Osteocyte (in vitro differentiated cells): ENCODE measurements at regions not wholly inside any gene's neighbourhood (a gene's known extent, or its start where the extent isn't known, plus 50 kb on each side); places are given as distances from the start of the nearest gene placed in this dataset.
"Not testable (repeated sequence)": the region's sequence is repeated elsewhere in the genome, so short reads cannot be mapped to it uniquely, and the experiment has no call there.

Experiments
- DNase-seq: peaks from one replicate; pipeline ENCODE4 v3.0.0; 2021; ENCODE audit warnings: mixed read lengths; ENCODE audit not compliant: unreplicated experiment; ENCODE audit errors: extremely low spot score
- H3K27ac Mint-ChIP-seq: one replicate; pipeline ENCODE4 v1.8.0; 2021; ENCODE audit warnings: mild to moderate bottlenecking, mixed read lengths; ENCODE audit not compliant: unreplicated experiment
- H3K27me3 Mint-ChIP-seq: one replicate; pipeline ENCODE4 v1.8.0; 2021; ENCODE audit warnings: mixed read lengths; ENCODE audit not compliant: unreplicated experiment
- H3K36me3 Mint-ChIP-seq: one replicate; pipeline ENCODE4 v1.8.0; 2021; ENCODE audit warnings: mixed read lengths; ENCODE audit not compliant: unreplicated experiment
- H3K4me1 Mint-ChIP-seq: one replicate; pipeline ENCODE4 v1.8.0; 2021; ENCODE audit warnings: mixed read lengths; ENCODE audit not compliant: unreplicated experiment
- H3K4me3 Mint-ChIP-seq: one replicate; pipeline ENCODE4 v1.8.0; 2021; ENCODE audit warnings: mild to moderate bottlenecking, moderate library complexity, mixed read lengths; ENCODE audit not compliant: unreplicated experiment
- H3K9me3 Mint-ChIP-seq: one replicate; pipeline ENCODE4 v1.8.0; 2021; ENCODE audit warnings: mixed read lengths; ENCODE audit not compliant: unreplicated experiment
- TF ChIP-seq, protein P1 (sequence below): fragments of 200-600 bp; sonication (generic); IDR thresholded peaks from 2 replicates; pipeline ENCODE4 v1.5.0; 2021; ENCODE audit warnings: antibody characterized with exemption, mild to moderate bottlenecking, moderate library complexity

GRCh38 chr6:85078058-85078457 lies 313.7 kb upstream of the TBX18 start:
- Mint-ChIP-seq H3K36me3 (no peaks in the 10 kb centered on the region), H3K4me1 (peaks cover 1% of the 10 kb centered on the region), H3K4me3 (no peak overlapping the region), H3K27ac (no peak overlapping the region), H3K9me3 (no peaks in the 10 kb centered on the region), H3K27me3 (peaks cover 18% of the 10 kb centered on the region)
- DNase-seq = no peak
- TF ChIP-seq, protein P1, sequence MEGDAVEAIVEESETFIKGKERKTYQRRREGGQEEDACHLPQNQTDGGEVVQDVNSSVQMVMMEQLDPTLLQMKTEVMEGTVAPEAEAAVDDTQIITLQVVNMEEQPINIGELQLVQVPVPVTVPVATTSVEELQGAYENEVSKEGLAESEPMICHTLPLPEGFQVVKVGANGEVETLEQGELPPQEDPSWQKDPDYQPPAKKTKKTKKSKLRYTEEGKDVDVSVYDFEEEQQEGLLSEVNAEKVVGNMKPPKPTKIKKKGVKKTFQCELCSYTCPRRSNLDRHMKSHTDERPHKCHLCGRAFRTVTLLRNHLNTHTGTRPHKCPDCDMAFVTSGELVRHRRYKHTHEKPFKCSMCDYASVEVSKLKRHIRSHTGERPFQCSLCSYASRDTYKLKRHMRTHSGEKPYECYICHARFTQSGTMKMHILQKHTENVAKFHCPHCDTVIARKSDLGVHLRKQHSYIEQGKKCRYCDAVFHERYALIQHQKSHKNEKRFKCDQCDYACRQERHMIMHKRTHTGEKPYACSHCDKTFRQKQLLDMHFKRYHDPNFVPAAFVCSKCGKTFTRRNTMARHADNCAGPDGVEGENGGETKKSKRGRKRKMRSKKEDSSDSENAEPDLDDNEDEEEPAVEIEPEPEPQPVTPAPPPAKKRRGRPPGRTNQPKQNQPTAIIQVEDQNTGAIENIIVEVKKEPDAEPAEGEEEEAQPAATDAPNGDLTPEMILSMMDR = no peak

GRCh38 chr6:85077098-85077497 lies 312.7 kb upstream of the TBX18 start:
- H3K27me3 Mint-ChIP-seq = peaks cover 18% of the 10 kb centered on the region
- no peaks in the 10 kb centered on the region for H3K36me3 Mint-ChIP-seq
- TF ChIP-seq, protein P1 = no peak
- no peaks in the 10 kb centered on the region for H3K9me3 Mint-ChIP-seq
- no peak overlapping the region for H3K4me3 Mint-ChIP-seq
- no peak overlapping the region for H3K27ac Mint-ChIP-seq
- peaks cover 1% of the 10 kb centered on the region for H3K4me1 Mint-ChIP-seq
- DNase-seq = no peak

GRCh38 chr6:85071845-85072244 lies 307.4 kb upstream of the TBX18 start:
- not testable (repeated sequence) for H3K27ac Mint-ChIP-seq, H3K27me3 Mint-ChIP-seq, H3K4me1 Mint-ChIP-seq, H3K9me3 Mint-ChIP-seq, H3K36me3 Mint-ChIP-seq, DNase-seq, H3K4me3 Mint-ChIP-seq

- DNase-seq = no peak
- Mint-ChIP-seq H3K36me3 (no peaks in the 10 kb centered on the region), H3K9me3 (no peaks in the 10 kb centered on the region), H3K4me1 (no peaks in the 10 kb centered on the region), H3K27me3 (peaks cover 2% of the 10 kb centered on the region), H3K27ac (no peak overlapping the region), H3K4me3 (no peak overlapping the region)
- TF ChIP-seq, protein P1 = no peak
Observed at GRCh38 chr6:85069577-85069976, 305.2 kb upstream of the TBX18 start.

DNA sequence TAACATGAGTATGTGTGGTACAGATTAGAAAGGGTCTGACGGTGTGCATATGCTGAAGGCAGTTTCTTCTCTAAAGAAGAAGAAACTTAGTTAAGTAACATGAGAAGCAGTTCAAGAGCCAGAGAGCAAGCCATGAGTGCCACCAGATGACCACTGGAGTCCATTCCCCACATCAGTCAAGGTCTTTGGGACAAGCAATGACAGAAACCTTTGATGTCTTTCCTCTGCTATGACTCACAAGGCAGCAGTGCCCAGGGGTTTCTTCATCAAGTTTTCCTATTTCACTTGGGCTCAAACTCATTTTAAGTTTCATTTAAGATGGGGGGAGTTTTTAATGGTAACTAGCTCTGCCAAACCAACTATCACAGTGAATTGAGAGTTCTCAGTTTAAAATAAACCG lies 303.8 kb upstream of the TBX18 start:
- Mint-ChIP-seq H3K4me3 (no peak overlapping the region), H3K27ac (no peak overlapping the region), H3K4me1 (no peaks in the 10 kb centered on the region), H3K27me3 (no peaks in the 10 kb centered on the region), H3K9me3 (no peaks in the 10 kb centered on the region), H3K36me3 (no peaks in the 10 kb centered on the region)
- TF ChIP-seq, protein P1 = no peak
- DNase-seq = no peak

- no peak overlapping the region for H3K4me3 Mint-ChIP-seq
- TF ChIP-seq, protein P1 = no peak
- DNase-seq = no peak
- H3K4me1 Mint-ChIP-seq = no peaks in the 10 kb centered on the region
- no peaks in the 10 kb centered on the region for H3K27me3 Mint-ChIP-seq
- no peaks in the 10 kb centered on the region for H3K36me3 Mint-ChIP-seq
- H3K27ac Mint-ChIP-seq = no peak overlapping the region
- no peaks in the 10 kb centered on the region for H3K9me3 Mint-ChIP-seq
Observed at GRCh38 chr6:85066266-85066665, 301.9 kb upstream of the TBX18 start.
